Urinary bladder (tissue), 3 donors: ENCODE measurements at regions not wholly inside any gene's neighbourhood (a gene's known extent, or its start where the extent isn't known, plus 50 kb on each side); places are given as distances from the start of the nearest gene placed in this dataset.
A peak's percentile ranks its signal among the peaks of the same experiment; 100 is the strongest.

ENCODE experiments used
- DNase-seq: peaks from one replicate; pipeline ENCODE4 v3.0.0-alpha.2; 2015; ENCODE audit errors: extremely low spot score
- H3K27ac ChIP-seq: one replicate; pipeline ENCODE4 v1.5.1; 2013; ENCODE audit warnings: low read depth, mild to moderate bottlenecking, moderate library complexity
- H3K36me3 ChIP-seq: one replicate; pipeline ENCODE4 v1.6.1; 2013; ENCODE audit warnings: mild to moderate bottlenecking, moderate library complexity; ENCODE audit not compliant: insufficient read depth
- H3K4me1 ChIP-seq: one replicate; pipeline ENCODE4 v1.6.1; 2013; ENCODE audit warnings: mild to moderate bottlenecking, moderate library complexity; ENCODE audit not compliant: insufficient read depth
- H3K4me3 ChIP-seq: one replicate; pipeline ENCODE4 v1.5.1; 2013; ENCODE audit warnings: low read depth, low read length
- WGBS: extraction: QIAGEN DNeasy Blood & Tissue Kit; methylation state at CpG from one replicate; pipeline ENCODE4 v1.1.7; 2013; 5-methylcytosine and 5-hydroxymethylcytosine counted together
- donor health status: healthy with polysubstance abuse.
- donor health status: healthy.

GRCh38 chr7:94087664-94088352, 83.7 kb upstream of the BET1 start:
- no peak overlapping the region for H3K27ac ChIP-seq
- peak overlapping the region; percentile 17 for H3K4me3 ChIP-seq
- peak; percentile 15 for DNase-seq
- no peaks in the 10 kb centered on the region for H3K36me3 ChIP-seq
- WGBS, result 17% methylated on average over 6 of the region's 6 CpGs
- no peaks in the 10 kb centered on the region for H3K4me1 ChIP-seq

- H3K27ac ChIP-seq, result no peak overlapping the region
These were observed 84.4 kb upstream of the BET1 start for GRCh38 chr7:94088560-94088959.

DNA sequence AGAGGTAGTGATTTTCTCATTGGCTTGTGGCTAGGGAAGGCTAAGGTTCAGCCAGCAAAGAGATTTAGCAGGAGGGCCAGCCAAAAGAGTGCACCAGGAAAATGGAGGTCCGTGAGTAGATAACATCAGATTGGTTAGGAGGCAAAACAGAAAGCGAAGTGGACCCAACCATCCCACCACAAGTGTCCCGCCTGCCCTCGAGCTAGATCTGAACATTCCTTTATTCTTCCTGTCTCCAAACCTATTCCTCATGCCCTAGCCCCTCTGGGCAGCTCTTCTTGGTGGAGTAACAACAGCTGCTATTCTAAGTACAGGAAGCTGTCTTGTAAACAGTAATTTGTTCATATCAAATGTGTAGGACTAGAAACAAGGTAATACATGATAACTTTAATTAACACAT, 85.7 kb upstream of the BET1 start:
- Histone ChIP-seq H3K4me3 (no peak overlapping the region), H3K4me1 (no peaks in the 10 kb centered on the region), H3K36me3 (no peaks in the 10 kb centered on the region), H3K27ac (no peak overlapping the region)
- WGBS, result 80% methylated on average over 4 of the region's 4 CpGs
- DNase-seq, result no peak

More at GRCh38 chr7:94088560-94088959, 84.4 kb upstream of the BET1 start:
- no peak for DNase-seq
- Histone ChIP-seq H3K4me3 (no peak overlapping the region), H3K4me1 (no peaks in the 10 kb centered on the region), H3K36me3 (no peaks in the 10 kb centered on the region)

DNA sequence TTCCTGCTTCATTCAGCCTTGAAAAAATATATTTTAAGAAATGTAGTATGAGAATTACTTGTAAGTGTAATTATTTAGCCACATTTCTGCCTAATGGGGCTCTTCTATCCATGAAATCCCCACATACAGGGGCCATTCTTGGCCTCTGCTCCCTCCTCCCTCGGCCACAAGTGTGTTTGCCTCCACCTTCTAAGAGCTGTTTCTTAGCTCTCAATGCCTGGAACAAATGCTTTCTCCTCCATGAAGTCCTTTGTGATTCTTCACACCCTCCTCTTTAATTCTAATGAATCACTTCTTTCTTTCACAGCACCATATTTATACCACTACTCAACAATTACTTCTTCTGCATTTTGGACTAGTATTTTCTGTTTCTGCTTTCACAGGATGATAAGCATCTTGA, 88.8 kb upstream of the BET1 start:
- Histone ChIP-seq H3K27ac (no peak overlapping the region), H3K4me3 (no peak overlapping the region), H3K4me1 (no peaks in the 10 kb centered on the region), H3K36me3 (no peaks in the 10 kb centered on the region)
- DNase-seq, result no peak
- WGBS, result 86% methylated on average over 1 of the region's 1 CpG

DNA sequence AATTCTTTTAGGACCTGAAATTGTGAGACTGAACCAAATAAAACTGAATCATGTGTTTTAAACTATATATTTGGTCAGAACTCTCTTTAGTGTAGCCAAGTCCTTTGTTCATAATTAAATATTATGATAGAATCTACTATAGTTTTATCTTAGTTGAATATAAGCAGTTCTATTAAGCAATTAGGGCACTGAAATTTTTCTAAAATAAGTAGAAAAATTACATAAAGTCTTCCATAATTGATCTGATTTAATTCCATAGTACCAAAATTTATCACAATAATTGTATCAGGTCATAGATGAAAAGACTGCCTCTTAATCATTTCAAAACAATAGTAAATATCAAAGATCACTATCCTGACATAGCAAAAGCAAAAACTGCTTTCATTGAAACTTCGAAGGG, 90.1 kb upstream of the BET1 start:
- Histone ChIP-seq H3K4me1 (no peaks in the 10 kb centered on the region), H3K27ac (no peak overlapping the region), H3K4me3 (no peak overlapping the region), H3K36me3 (no peaks in the 10 kb centered on the region)
- DNase-seq, result no peak
- 89% methylated on average over 1 of the region's 1 CpG for WGBS

DNA sequence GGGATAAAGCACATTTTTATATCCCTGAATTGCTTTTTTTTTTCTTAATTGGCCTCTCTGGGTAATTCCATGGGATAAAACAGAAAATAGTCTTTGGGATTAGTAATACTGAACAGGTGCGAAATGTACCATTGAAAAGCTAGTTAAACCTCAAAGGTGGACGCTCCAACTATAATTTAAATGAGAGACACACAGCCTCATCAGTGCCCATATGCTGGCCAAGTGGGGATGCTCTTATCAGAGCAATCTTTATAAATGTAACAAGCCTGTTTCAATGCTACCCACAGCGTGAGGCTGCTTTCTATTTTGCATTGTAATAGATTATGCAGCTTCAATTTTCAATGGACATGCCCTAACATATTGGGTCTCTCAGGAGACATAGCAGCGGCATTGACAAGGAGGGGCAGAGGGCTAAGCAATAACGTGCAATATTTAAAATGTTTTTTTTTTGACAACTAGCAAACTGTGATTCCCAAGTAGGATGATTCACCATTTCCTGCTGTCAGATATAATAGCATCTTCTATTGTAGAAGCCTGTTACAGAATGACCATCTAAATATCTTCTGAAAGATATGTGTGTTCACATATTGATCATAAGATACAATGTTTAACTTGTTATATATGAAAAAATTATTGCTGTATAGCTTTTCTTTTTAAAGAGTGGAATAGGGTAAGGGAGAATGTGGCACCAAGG, 91.3 kb upstream of the BET1 start:
- WGBS, result 74% methylated on average over 5 of the region's 5 CpGs

GRCh38 chr7:94099679-94100078, 95.5 kb upstream of the BET1 start:
- 96% methylated on average over 1 of the region's 1 CpG for WGBS
- Histone ChIP-seq H3K36me3 (no peaks in the 10 kb centered on the region), H3K4me3 (no peak overlapping the region), H3K4me1 (no peaks in the 10 kb centered on the region), H3K27ac (no peak overlapping the region)
- no peak for DNase-seq

More for the DNA sequence above, 91.3 kb upstream of the BET1 start:
- H3K36me3 ChIP-seq, result no peaks in the 10 kb centered on the region
- no peak for DNase-seq
- H3K4me3 ChIP-seq, result no peak overlapping the region
- no peak overlapping the region for H3K27ac ChIP-seq
- H3K4me1 ChIP-seq, result no peaks in the 10 kb centered on the region

- no peak overlapping the region for H3K4me3 ChIP-seq
- H3K27ac ChIP-seq, result no peak overlapping the region
- no peak for DNase-seq
- WGBS, result 93% methylated on average over 27 of the region's 27 CpGs
- no peaks in the 10 kb centered on the region for H3K36me3 ChIP-seq
- H3K4me1 ChIP-seq, result no peaks in the 10 kb centered on the region
These were observed 96.7 kb upstream of the BET1 start for GRCh38 chr7:94100723-94101345.

- H3K4me1 ChIP-seq, result no peaks in the 10 kb centered on the region
- 41% methylated on average over 1 of the region's 1 CpG for WGBS
- H3K4me3 ChIP-seq, result no peak overlapping the region
- DNase-seq, result no peak
- no peak overlapping the region for H3K27ac ChIP-seq
- no peaks in the 10 kb centered on the region for H3K36me3 ChIP-seq
These were observed 100.1 kb upstream of the BET1 start for GRCh38 chr7:94104301-94104700.

GRCh38 chr7:94109556-94109955, 105.4 kb upstream of the BET1 start:
- no peaks in the 10 kb centered on the region for H3K4me1 ChIP-seq
- 95% methylated on average over 5 of the region's 5 CpGs for WGBS

GRCh38 chr7:94111009-94111408, 106.9 kb upstream of the BET1 start:
- H3K27ac ChIP-seq, result no peak overlapping the region
- DNase-seq, result no peak
- H3K36me3 ChIP-seq, result no peaks in the 10 kb centered on the region
- H3K4me1 ChIP-seq, result no peaks in the 10 kb centered on the region
- no peak overlapping the region for H3K4me3 ChIP-seq
- 77% methylated on average over 2 of the region's 2 CpGs for WGBS

More at GRCh38 chr7:94109556-94109955, 105.4 kb upstream of the BET1 start:
- DNase-seq, result no peak
- Histone ChIP-seq H3K27ac (no peak overlapping the region), H3K36me3 (no peaks in the 10 kb centered on the region), H3K4me3 (no peak overlapping the region)

DNA sequence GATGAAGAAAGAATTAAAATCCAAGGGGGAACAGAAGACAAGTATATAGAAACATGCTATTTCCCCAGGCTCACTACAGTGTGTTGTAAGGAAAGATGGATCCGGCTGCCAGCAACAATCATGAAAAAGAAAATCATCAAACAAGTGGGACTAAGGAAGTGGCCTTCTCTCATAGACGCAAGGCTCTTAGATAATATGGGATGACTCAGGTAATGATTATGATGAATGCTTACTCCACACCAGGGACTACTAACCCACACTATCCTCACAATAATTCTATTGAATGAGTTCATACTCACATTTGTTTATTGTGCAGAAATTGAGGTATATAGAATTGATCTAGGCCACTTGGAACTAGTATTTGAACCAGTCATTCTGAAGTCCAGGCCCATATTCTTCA, 111.2 kb upstream of the BET1 start:
- DNase-seq, result no peak
- Histone ChIP-seq H3K4me3 (no peak overlapping the region), H3K36me3 (no peaks in the 10 kb centered on the region), H3K4me1 (no peaks in the 10 kb centered on the region), H3K27ac (no peak overlapping the region)
- WGBS, result 97% methylated on average over 2 of the region's 2 CpGs

GRCh38 chr7:94123136-94123535, 119.0 kb upstream of the BET1 start:
- no peak overlapping the region for H3K27ac ChIP-seq
- WGBS, result 70% methylated on average over 1 of the region's 1 CpG
- no peaks in the 10 kb centered on the region for H3K36me3 ChIP-seq
- H3K4me1 ChIP-seq, result no peaks in the 10 kb centered on the region
- no peak for DNase-seq
- no peak overlapping the region for H3K4me3 ChIP-seq

DNA sequence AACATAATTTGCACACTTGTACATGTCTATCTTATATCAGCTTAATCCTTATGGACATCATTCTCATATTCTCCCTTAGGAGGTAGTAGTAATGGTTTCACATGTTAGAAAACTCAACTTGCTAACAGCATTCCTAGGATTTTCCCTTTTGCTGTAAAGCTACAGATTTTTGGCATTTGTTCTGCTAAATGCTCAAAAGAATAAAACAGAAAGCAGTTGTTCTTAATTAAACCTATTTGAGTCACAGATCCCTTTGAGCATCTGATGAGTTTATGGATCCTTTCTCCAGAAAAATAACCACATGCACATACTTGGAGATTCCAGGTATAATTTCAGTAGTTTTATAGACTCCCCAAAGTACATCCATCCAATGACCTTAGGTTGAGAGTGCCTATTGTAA, 122.9 kb upstream of the BET1 start:
- Histone ChIP-seq H3K27ac (no peak overlapping the region), H3K4me3 (no peak overlapping the region), H3K36me3 (no peaks in the 10 kb centered on the region), H3K4me1 (no peaks in the 10 kb centered on the region)
- no peak for DNase-seq
